Type B pancreatic cell (in vitro differentiated cells): ENCODE measurements at regions not wholly inside any gene's neighbourhood (a gene's known extent, or its start where the extent isn't known, plus 50 kb on each side); places are given as distances from the start of the nearest gene placed in this dataset.

Source experiments
- DNase-seq: peaks from one replicate; pipeline ENCODE4 v3.0.0; 2021; ENCODE audit warnings: mixed read lengths; ENCODE audit not compliant: unreplicated experiment; ENCODE audit errors: extremely low spot score
- H3K27ac Mint-ChIP-seq: 2 replicates; pipeline ENCODE4 v1.8.0; 2021; ENCODE audit warnings: mild to moderate bottlenecking, mixed read lengths
- H3K27me3 Mint-ChIP-seq: 2 replicates; pipeline ENCODE4 v1.8.0; 2021; ENCODE audit warnings: mixed read lengths
- H3K36me3 Mint-ChIP-seq: 2 replicates; pipeline ENCODE4 v1.8.0; 2021; ENCODE audit warnings: mixed read lengths
- H3K4me1 Mint-ChIP-seq: one replicate; pipeline ENCODE4 v1.8.0; 2021; ENCODE audit warnings: mixed read lengths; ENCODE audit not compliant: unreplicated experiment
- H3K4me3 Mint-ChIP-seq: 2 replicates; pipeline ENCODE4 v1.8.0; 2021; ENCODE audit warnings: mild to moderate bottlenecking, mixed read lengths
- H3K9me3 Mint-ChIP-seq: 2 replicates; pipeline ENCODE4 v1.8.0; 2021; ENCODE audit warnings: mixed read lengths
- CTCF ChIP-seq: fragments of 200-600 bp; sonication (generic); conservative IDR thresholded peaks from 2 replicates; pipeline ENCODE4 v1.5.0; 2021; ENCODE audit warnings: antibody characterized with exemption, mild to moderate bottlenecking

- Mint-ChIP-seq H3K4me1 (peaks cover 4% of the 10 kb centered on the region), H3K27me3 (no peaks in the 10 kb centered on the region), H3K4me3 (no peak overlapping the region), H3K27ac (no peak overlapping the region), H3K9me3 (no peaks in the 10 kb centered on the region), H3K36me3 (no peaks in the 10 kb centered on the region)
- no peak for DNase-seq
- no peak for TF ChIP-seq CTCF
These were observed 92.2 kb upstream of the ADAMTS2 start for GRCh38 chr5:179437341-179438001.

GRCh38 chr5:179436321-179437122, 91.3 kb upstream of the ADAMTS2 start:
- Mint-ChIP-seq H3K27me3 (no peaks in the 10 kb centered on the region), H3K27ac (no peak overlapping the region)

DNA sequence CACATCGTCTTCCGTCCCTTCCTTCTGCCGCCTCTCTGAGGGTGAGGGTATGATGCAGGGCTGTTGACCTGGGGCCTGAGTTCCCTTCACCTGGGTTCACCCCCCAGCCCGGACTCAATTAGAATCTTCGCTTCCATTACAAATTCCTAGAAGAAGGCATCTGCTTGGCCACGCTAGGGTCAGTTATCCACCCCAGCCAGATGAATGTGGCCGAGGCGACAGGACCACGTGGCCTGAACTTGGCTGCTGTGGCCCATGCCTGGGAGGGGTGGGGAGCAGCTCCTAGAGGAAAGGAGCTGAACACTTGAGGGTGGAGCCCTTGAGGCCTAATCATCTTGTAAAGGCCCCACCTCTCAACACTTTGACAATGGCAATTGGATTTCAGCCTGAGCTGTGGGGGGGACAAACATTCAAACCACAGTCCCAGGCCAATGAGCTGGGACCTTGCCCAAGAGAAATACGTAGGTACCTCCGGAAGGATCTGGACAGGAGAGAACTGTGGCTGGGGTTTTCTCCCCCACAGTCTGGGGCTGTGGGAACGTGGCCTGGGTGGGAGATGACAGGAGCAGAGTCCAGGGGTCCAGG, 90.6 kb upstream of the ADAMTS2 start:
- Mint-ChIP-seq H3K27ac (no peak overlapping the region), H3K4me1 (peaks cover 4% of the 10 kb centered on the region), H3K27me3 (no peaks in the 10 kb centered on the region), H3K36me3 (no peaks in the 10 kb centered on the region), H3K4me3 (no peak overlapping the region), H3K9me3 (no peaks in the 10 kb centered on the region)
- no peak for TF ChIP-seq CTCF
- DNase-seq, result no peak

More at GRCh38 chr5:179436321-179437122, 91.3 kb upstream of the ADAMTS2 start:
- no peak for DNase-seq
- Mint-ChIP-seq H3K4me3 (no peak overlapping the region), H3K9me3 (no peaks in the 10 kb centered on the region), H3K4me1 (peaks cover 4% of the 10 kb centered on the region), H3K36me3 (no peaks in the 10 kb centered on the region)
- TF ChIP-seq CTCF, result no peak

DNA sequence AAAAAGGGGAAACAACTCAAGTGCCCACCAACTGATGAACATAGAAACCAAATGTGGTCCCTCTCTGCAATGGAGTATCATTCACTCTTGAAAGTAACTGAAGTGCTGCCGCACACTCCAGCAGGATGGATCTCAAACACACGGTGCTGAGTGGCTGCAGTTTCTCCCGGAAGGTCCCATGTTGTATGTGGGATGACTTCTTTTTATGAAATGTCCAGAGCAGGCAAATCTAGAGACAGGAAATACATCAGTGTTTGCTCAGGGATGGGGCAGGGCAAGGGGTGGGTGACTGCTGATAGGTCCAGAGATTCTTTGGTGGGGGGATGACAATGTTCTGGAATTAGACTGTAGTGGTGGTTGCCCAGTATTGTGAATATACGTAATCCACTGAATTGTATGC, 89.9 kb upstream of the ADAMTS2 start:
- Mint-ChIP-seq H3K36me3 (no peaks in the 10 kb centered on the region), H3K27ac (no peak overlapping the region), H3K9me3 (no peaks in the 10 kb centered on the region), H3K4me3 (no peak overlapping the region), H3K27me3 (no peaks in the 10 kb centered on the region), H3K4me1 (peaks cover 4% of the 10 kb centered on the region)
- TF ChIP-seq CTCF, result no peak
- no peak for DNase-seq

GRCh38 chr5:179432547-179432946, 87.3 kb upstream of the ADAMTS2 start:
- no peak for TF ChIP-seq CTCF
- H3K27ac Mint-ChIP-seq, result no peak overlapping the region

More at GRCh38 chr5:179432547-179432946, 87.3 kb upstream of the ADAMTS2 start:
- H3K4me3 Mint-ChIP-seq, result no peak overlapping the region
- H3K36me3 Mint-ChIP-seq, result no peaks in the 10 kb centered on the region
- peaks cover 4% of the 10 kb centered on the region for H3K4me1 Mint-ChIP-seq
- no peaks in the 10 kb centered on the region for H3K9me3 Mint-ChIP-seq
- no peaks in the 10 kb centered on the region for H3K27me3 Mint-ChIP-seq
- no peak for DNase-seq
